ENCODE measurements at regions not wholly inside any gene's neighbourhood (a gene's known extent, or its start where the extent isn't known, plus 50 kb on each side); places are given as distances from the start of the nearest gene placed in this dataset.

- TF ChIP-seq SPI1 (IDR thresholded peaks at IDR 0.05; ENCODE audit: low read depth, low read length) (no peak), POLR2AphosphoS5 (IDR thresholded peaks at IDR 0.05; ENCODE audit: low read depth, low read length) (no peak)
These were observed 82.6 kb upstream of the ATP11B start for GRCh38 chr3:182710557-182711157.
